ENCODE measurements at regions not wholly inside any gene's neighbourhood (a gene's known extent, or its start where the extent isn't known, plus 50 kb on each side); places are given as distances from the start of the nearest gene placed in this dataset.

DNA sequence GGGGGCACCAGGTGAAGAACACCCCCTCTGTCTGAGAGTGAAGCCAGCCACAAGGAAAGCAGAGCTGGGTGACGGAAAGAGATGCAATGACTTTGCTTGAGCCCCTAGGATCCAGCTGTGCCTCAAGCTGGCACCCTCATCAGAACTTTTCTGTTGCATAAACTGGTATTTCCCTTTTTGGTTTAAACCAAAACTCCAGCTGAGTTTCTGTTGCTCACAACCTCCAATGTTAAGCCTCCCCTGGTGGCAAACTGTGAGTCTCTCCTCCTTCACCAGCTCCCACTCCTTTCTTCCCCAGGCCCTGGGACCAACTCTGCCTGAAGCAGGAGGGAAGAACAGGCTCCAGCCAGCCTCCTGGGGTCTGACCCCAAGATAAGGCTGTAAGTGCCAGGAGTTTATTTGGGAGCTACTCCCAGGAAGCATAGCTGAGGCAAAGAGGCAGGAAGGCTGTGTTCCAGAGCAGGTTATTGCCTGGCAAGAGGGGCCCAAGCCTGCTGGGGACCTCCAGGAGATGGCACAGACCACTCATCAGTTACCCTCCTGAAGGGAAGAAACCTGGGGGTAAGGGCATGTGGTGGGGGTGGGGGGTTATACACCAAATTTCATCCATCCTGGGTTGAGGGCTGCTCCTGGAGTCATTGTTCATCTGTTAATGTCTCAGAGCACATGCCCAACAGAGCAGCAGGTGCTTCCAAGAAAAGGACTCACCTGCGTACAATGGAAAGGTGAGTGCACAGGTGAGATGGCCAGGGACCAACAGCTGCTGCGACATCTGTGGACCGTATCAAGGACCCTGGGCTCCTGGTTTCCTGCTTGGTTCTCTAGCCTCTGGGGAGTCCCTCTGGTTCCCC lies 73.3 kb upstream of the NANOS1 start:
- no peak for TF ChIP-seq POLR2A (IDR thresholded peaks at IDR 0.05; ENCODE audit: low read length)
- no peak for TF ChIP-seq GATA1 (IDR thresholded peaks at IDR 0.05; ENCODE audit: low read depth, low read length)

All from erythroblast (primary cell).